MM.1S (cell line): ENCODE measurements at regions not wholly inside any gene's neighbourhood (a gene's known extent, or its start where the extent isn't known, plus 50 kb on each side); places are given as distances from the start of the nearest gene placed in this dataset.

ENCODE experiments used
- EZH2 ChIP-seq: fragments of 300-600 bp; sonication (generic); optimal IDR thresholded peaks from 2 replicates; pipeline ENCODE3; 2017; ENCODE audit warnings: low read depth, mild to moderate bottlenecking, antibody characterized with exemption, low read length, mixed read lengths
- EZH2phosphoT487 ChIP-seq: fragments of 300-600 bp; sonication (generic); IDR thresholded peaks from 2 replicates; pipeline ENCODE4 v1.6.1; 2018; ENCODE audit warnings: antibody characterized with exemption, low read length
- TF ChIP-seq, protein P1 (sequence below): fragments of 300-600 bp; sonication (generic); IDR thresholded peaks from 2 replicates; pipeline ENCODE4 v1.5.1; 2016; ENCODE audit warnings: antibody characterized with exemption, low read length, mixed read lengths

DNA sequence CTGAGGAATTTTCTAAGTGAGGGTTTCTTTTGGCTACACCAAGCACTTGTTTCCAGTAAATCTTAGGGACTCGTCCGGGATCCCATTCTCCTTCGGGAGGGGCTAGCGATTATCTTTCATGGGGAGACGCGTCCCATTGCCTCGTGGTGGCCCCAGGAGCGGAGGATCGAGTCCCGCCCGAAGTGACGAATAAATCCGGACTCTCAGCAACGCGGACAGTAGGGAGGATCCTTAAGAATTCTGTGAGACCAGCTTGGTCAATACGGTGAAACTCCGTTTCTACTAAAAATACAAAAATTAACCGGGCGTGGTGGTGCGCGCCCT, 69.1 kb upstream of the PRSS16 start:
- TF ChIP-seq, protein P1, sequence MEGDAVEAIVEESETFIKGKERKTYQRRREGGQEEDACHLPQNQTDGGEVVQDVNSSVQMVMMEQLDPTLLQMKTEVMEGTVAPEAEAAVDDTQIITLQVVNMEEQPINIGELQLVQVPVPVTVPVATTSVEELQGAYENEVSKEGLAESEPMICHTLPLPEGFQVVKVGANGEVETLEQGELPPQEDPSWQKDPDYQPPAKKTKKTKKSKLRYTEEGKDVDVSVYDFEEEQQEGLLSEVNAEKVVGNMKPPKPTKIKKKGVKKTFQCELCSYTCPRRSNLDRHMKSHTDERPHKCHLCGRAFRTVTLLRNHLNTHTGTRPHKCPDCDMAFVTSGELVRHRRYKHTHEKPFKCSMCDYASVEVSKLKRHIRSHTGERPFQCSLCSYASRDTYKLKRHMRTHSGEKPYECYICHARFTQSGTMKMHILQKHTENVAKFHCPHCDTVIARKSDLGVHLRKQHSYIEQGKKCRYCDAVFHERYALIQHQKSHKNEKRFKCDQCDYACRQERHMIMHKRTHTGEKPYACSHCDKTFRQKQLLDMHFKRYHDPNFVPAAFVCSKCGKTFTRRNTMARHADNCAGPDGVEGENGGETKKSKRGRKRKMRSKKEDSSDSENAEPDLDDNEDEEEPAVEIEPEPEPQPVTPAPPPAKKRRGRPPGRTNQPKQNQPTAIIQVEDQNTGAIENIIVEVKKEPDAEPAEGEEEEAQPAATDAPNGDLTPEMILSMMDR: no peak
- TF ChIP-seq EZH2phosphoT487 (no peak), EZH2 (no peak)
